Putamen (tissue), 1 donor: ENCODE measurements at regions not wholly inside any gene's neighbourhood (a gene's known extent, or its start where the extent isn't known, plus 50 kb on each side); places are given as distances from the start of the nearest gene placed in this dataset.
"Not testable (repeated sequence)": the region's sequence is repeated elsewhere in the genome, so short reads cannot be mapped to it uniquely, and the experiment has no call there.

Source experiments
- DNase-seq: peaks from one replicate; pipeline ENCODE4 v3.0.0-alpha.2; 2016; ENCODE audit warnings: low spot score

GRCh38 chr4:144371485-144371884, 231.0 kb upstream of the GYPA start:
- DNase-seq = no peak

DNA sequence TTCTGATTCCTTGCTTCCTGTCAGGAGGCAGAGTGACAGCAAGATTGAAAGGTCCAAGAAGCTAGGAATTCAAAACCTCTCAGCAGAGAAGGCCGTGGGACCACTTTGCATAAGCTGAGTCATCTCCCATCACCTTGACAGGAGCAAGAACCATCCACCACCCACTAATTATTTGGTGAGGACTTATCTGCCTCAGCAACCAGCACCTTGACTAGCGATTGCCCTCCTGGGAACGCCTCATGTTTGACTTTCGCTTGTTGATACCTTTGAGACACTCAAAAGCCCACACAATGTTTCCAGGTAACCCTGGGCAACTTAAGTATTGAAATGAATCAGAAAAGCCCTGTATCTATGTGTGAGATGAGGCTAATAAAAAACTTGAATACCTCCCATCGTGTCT, 233.5 kb upstream of the GYPA start:
- DNase-seq = no peak

DNA sequence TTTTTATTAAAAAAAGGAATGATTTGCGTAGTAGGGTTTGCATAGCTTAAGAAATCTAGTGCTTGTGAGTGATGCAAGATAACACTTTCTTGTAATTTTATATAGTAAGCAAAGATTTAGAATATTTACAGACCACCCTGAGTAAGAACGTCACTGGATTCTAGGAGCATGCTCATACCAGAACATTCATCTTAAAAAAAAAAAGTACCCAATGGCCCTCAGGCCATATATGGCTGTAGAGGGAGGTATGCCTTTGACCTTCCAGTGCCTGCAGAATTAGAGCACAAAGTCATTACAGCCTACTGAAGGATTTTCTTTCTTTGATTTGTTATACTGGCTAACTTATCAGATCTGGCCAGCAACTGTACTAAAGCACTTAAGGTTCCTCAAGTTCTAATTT, 236.3 kb upstream of the GYPA start:
- no peak for DNase-seq

DNA sequence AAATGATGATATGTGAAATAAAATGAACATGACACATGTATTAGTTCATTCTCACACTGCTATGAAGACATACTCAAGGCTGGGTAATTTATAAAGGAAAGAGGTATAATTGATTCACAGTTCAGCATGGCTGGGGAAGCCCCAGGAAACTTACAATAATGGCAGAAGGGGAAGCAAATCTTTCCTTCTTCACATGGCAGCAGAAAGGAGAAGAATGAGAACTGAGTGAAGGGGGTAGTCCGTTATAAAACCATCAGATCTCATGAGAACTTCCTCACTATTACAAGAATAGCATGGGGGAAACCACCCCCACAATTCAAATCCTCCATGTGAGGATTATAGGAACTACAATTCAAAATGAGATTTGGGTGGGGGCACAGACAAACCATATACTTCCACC, 243.9 kb upstream of the GYPA start:
- no peak for DNase-seq

DNA sequence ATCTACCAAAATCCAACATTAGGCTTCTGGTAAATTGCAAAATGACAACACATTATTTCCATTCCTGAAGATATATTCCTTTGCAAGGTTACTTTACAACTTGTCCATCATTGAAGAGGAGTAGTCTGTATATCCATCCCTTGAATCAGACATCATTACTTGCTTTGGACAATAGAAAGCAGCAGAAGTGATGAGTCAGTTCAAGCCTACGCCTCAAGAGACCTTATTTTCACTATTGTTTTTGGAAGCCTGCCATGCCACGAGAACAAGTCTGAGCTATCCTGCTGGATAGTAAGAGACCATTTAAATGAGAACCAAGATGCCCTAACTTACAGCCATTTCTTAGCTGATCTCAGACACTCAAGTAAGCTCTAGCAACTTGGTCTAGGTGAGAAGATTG, 246.0 kb upstream of the HHIP start:
- no peak for DNase-seq

DNA sequence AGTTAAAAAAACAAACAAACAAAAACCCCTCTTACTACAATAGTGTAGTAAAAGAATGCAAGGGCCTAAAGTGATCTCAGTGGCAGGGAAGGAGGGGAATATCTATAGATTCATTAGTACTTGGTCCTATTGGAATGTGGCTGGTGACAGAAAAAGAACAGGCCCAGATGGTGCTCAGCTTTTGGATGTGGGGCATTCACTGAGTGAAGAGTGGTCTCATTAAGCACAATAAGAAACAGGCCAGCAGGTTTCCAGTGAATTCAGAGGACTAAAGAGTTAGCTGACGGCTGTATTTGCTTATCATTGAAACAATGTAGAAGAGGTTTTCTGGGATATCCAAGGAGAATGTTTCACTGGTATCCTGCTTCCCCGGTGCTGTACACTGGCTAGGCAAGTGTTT, 243.8 kb upstream of the HHIP start:
- DNase-seq = no peak

DNA sequence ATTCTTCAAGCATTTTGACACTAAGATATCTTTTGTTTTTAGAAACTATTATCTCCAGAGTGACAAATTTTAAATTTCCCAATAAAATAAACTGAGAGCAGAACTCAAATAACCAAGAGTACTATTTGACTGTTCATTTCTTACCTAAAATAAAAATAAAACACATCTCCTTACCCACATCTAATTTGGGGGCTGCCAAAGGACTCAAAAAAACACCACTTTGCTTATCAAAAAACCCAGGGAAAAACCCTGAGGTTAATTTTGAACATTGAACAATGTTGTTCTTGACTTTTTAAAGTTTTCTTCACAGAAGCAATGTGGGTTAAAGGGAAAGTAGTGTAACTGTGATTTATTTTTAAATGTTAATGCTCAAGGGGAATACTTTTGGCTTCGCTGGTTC, 243.0 kb upstream of the HHIP start:
- no peak for DNase-seq

GRCh38 chr4:144403893-144404292, 242.1 kb upstream of the HHIP start:
- no peak for DNase-seq

DNA sequence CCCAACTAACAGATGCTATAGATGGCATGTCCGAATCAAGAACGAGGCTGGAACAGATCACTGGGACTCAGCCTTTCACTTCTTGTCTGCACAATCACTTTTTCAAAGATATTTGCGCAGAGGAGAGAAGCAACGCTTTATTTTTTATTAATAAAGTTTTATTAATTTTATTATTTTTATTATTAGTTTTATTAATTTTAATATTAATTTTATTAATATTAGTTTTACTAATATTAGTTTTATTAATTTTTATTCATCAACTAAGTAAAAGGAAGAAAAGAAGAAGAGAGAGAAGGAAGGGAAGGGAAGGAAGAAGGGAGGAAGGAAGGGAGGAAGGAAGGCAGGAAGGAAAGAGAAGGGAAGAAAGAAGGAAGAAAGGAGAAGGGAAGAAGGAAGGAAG, 236.4 kb upstream of the HHIP start:
- DNase-seq = no peak

- DNase-seq = no peak
These were observed 235.6 kb upstream of the HHIP start for GRCh38 chr4:144410230-144410783.

DNA sequence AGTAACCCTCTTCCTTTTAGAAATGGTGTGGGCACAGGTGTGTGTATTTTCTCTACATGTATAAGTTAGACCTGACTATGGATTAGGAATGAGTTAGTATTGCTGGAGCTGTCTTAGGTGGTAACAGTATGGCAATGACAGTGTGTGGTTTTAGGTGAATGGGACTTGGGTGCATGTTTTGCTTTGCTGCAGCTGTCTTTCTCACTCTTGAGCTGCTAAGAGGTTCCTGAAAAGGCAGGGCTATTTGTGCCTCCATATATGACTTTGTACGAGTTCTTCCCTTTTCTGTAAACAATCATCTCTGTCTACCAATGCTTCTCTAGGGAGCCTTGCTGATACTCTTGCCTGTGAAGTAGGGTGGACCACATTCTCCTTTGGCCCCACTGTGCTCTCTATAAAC, 234.8 kb upstream of the HHIP start:
- no peak for DNase-seq

- DNase-seq = no peak
These were observed 234.3 kb upstream of the HHIP start for GRCh38 chr4:144411700-144412099.

GRCh38 chr4:144421056-144421455, 224.9 kb upstream of the HHIP start:
- DNase-seq = no peak

DNA sequence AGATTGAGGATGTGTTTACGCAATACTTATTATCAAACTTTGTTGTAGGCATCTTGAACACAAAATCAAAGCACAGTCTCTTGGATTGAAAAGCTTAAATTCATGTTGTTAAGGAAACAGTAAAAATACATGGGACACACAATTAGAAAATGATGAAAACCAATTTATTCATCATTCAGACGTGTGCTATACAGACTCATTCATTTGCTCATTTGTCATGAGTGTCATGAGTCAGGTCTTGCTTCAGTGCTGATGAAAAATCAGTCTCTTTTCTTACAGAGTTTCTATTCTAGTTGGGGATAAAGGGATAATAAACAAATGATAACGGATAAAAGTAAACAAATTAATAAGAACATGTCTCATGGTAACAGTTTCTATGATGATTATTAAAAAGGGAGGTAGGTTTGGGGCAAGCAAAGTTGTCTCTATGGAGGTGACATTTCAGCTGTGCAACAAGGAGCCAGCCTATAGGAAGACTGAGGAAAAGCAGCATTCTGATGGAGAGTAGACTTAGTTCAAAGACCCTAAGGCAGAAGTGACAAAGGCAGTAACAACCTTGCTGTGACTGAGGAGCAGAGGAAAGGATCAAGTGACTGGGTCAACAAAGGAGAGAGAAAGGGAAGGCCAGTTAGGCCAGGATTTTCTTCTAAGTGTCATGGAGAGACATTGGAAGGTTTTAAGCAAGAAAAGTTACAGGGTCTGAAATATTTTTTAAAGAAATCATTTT, 224.0 kb upstream of the HHIP start:
- no peak for DNase-seq

DNA sequence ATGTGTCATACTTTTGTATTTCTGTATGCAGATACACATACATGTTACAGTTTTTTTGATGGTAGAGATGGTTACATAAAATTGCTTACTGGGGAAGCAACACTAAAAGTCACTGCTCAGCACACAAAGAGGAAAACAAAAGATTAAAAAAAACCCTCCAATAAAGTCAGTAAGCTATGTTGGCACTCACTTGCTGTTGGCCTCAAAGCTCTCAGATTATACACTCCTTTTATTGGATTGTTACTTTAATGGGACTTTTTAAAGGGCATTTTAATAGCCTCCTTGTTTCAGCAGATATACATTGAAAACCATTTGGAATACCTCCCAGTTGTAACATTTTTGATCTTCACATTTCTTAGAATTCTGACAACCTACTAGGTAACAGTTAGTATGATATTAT, 222.0 kb upstream of the HHIP start:
- no peak for DNase-seq

DNA sequence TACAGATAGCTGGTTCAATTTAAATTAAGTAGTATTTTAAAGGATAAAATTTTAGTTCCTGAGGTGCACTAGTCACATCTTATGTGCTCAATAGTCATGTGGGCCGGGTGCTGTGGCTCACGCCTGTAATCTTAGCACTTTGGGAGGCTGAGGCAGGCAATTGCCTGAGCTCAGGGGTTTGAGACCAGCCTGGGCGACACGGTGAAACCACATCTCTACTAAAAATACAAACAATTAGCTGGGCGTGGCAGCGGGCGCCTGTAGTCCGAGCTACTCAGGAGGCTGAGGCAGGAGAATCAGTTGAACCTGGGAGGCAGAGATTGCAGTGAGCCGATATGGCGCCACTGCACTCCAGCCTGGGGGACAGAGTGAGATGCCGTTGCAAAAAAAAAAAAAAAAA, 219.9 kb upstream of the HHIP start:
- not testable (repeated sequence) for DNase-seq

- no peak for DNase-seq
These were observed 203.2 kb upstream of the HHIP start for GRCh38 chr4:144442713-144443112.

DNA sequence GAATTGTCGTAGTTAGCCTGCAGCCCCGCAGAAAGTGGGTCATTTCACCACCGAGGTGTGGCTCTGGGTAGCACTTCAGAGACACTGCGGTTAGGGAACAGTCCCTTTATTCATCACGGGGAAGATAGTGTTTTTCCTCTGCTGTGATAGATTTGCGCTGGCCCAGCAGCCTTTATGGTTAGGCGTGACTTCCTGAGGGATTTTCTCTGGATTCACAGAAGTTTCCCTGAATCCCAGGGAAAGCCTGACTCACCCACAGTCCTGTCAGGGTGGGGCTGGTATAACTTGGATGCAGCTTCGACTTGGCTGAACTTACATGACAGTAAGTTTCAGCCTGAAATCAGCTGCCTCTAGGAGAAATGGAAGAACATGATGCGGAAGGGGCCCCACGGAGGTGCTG, 196.3 kb upstream of the HHIP start:
- no peak for DNase-seq

- no peak for DNase-seq
These were observed 195.4 kb upstream of the HHIP start for GRCh38 chr4:144450526-144450925.

- DNase-seq = no peak
These were observed 194.0 kb upstream of the HHIP start for GRCh38 chr4:144451766-144452450.

DNA sequence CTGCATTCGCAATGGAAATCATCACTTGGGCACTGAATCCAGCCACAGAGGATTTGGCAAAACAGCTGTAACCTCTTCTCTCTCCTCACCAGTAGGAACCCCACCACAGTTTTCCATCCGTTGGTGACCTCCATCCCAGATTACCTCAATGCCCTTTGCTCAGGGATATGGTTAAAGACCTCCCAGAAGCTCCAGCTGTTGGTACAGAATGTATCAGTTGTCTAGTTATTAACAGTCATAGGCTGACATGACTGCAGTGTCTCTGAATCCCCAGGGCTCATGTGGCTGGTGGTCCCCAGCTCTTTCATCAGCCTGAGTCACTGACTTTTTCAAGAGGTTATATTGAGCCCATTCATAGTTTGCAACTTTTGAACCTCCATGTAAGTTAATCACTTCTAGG, 189.8 kb upstream of the HHIP start:
- DNase-seq = no peak

DNA sequence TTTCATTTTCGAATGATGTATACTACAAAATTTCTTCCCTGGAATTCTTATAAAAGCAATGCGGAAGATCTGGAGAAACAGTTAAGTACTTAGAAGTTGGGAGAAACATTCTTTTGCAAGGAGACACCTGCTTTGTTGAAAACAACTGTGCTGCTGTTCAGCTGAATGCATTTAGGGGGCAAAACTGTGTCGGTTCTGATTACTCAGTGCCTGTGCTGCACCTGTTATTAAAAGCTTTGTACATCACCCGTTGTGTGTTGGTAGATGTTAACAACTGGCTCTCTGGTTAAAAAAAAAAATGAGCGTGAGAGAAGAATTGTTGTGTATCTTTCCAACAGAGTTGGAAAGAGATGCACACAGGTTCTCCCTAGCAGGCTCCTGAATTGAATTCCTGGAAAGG, 184.1 kb upstream of the HHIP start:
- DNase-seq = no peak

- DNase-seq = no peak
These were observed 182.7 kb upstream of the HHIP start for GRCh38 chr4:144463236-144463635.

DNA sequence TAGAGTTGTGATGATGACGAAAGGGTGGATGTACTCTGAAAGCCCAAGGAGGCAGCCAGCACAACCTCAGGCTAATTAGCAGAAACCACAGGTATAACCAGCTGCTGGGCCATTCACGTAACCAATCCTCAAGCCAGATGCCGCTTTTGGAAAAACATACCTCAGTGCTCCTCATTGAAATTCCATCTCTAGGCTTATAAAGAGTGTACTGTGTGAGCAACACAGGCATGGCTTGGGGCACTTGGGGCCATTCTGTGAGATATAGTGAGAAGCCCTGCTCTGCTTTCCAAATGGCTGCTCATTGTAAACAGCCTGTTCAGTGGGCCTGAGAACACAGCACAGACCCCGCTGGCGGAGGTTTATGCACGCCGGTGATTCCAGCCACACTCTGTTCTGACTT, 182.1 kb upstream of the HHIP start:
- no peak for DNase-seq
